H9 (cell line): ENCODE measurements at regions not wholly inside any gene's neighbourhood (a gene's known extent, or its start where the extent isn't known, plus 50 kb on each side); places are given as distances from the start of the nearest gene placed in this dataset.

Experiments used
- DNase-seq: peaks from one replicate; pipeline ENCODE4 v3.0.0-alpha.2; 2017
- H2AFZ ChIP-seq: one replicate; pipeline ENCODE4 v1.6.1; 2013; ENCODE audit warnings: mild to moderate bottlenecking, low read length, control low read depth, moderate library complexity
- H2AK5ac ChIP-seq: 2 replicates; pipeline ENCODE4 v1.6.1; 2013; ENCODE audit warnings: low read length, control low read depth, mixed read lengths; ENCODE audit not compliant: insufficient read length
- H2BK120ac ChIP-seq: one replicate; pipeline ENCODE4 v1.6.1; 2013; ENCODE audit warnings: low read depth, mild to moderate bottlenecking, low read length, control low read depth, inconsistent platforms; ENCODE audit not compliant: poor library complexity, severe bottlenecking
- H2BK12ac ChIP-seq: 2 replicates; pipeline ENCODE4 v1.6.1; 2013; ENCODE audit warnings: low read length, control low read depth, mixed read lengths, low read depth; ENCODE audit not compliant: insufficient read length
- H2BK15ac ChIP-seq: 2 replicates; pipeline ENCODE4 v1.6.1; 2013; ENCODE audit warnings: low read depth, low read length, control low read depth
- H2BK20ac ChIP-seq: one replicate; pipeline ENCODE4 v1.6.1; 2013; ENCODE audit warnings: low read depth, mild to moderate bottlenecking, low read length, control low read depth, inconsistent platforms; ENCODE audit not compliant: poor library complexity, severe bottlenecking
- H2BK5ac ChIP-seq: 2 replicates; pipeline ENCODE4 v1.6.1; 2013; ENCODE audit warnings: low read length, control low read depth, mixed read lengths; ENCODE audit not compliant: insufficient read length
- H3K14ac ChIP-seq: 2 replicates; pipeline ENCODE4 v1.6.1; 2013; ENCODE audit warnings: low read length, control low read depth; ENCODE audit not compliant: insufficient read depth
- H3K18ac ChIP-seq: 2 replicates; pipeline ENCODE4 v1.6.1; 2013; ENCODE audit warnings: low read depth, mild to moderate bottlenecking, mixed read lengths, low read length, control low read depth; ENCODE audit not compliant: insufficient read length
- H3K23ac ChIP-seq: 2 replicates; pipeline ENCODE4 v1.6.1; 2013; ENCODE audit warnings: low read length, control low read depth, mixed read lengths, low read depth; ENCODE audit not compliant: insufficient read length
- H3K23me2 ChIP-seq: 2 replicates; pipeline ENCODE4 v1.6.1; 2013; ENCODE audit warnings: low read depth, mild to moderate bottlenecking, mixed read lengths, low read length, control low read depth; ENCODE audit not compliant: insufficient read length, poor library complexity, severe bottlenecking
- H3K27ac ChIP-seq: 2 replicates; pipeline ENCODE4 v1.5.1; 2013; ENCODE audit warnings: low read length, control low read depth, mixed read lengths, low read depth; ENCODE audit not compliant: insufficient read length
- H3K27me3 ChIP-seq: 2 replicates; pipeline ENCODE4 v1.6.1; 2013; ENCODE audit warnings: low read length, control low read depth, inconsistent platforms; ENCODE audit not compliant: insufficient read depth
- H3K4ac ChIP-seq: 2 replicates; pipeline ENCODE4 v1.6.1; 2013; ENCODE audit warnings: low read depth, mild to moderate bottlenecking, control low read depth, inconsistent platforms, low read length, moderate library complexity
- H3K4me1 ChIP-seq: 2 replicates; pipeline ENCODE4 v1.6.1; 2013; ENCODE audit warnings: low read length, control low read depth, inconsistent platforms; ENCODE audit not compliant: insufficient read depth
- H3K4me2 ChIP-seq: 2 replicates; pipeline ENCODE4 v1.6.1; 2013; ENCODE audit warnings: low read length, control low read depth, mixed read lengths; ENCODE audit not compliant: insufficient read length, insufficient read depth
- H3K56ac ChIP-seq: 2 replicates; pipeline ENCODE4 v1.6.1; 2013; ENCODE audit warnings: low read depth, mild to moderate bottlenecking, mixed read lengths, low read length, control low read depth; ENCODE audit not compliant: insufficient read length
- H3K79me1 ChIP-seq: 2 replicates; pipeline ENCODE4 v1.6.1; 2013; ENCODE audit warnings: low read depth, mild to moderate bottlenecking, moderate library complexity, low read length, control low read depth, inconsistent platforms; ENCODE audit not compliant: insufficient read depth, poor library complexity, severe bottlenecking
- H3K79me2 ChIP-seq: 2 replicates; pipeline ENCODE4 v1.6.1; 2013; ENCODE audit warnings: low read length, control low read depth, inconsistent platforms; ENCODE audit not compliant: insufficient read depth
- H3K9ac ChIP-seq: 2 replicates; pipeline ENCODE4 v1.6.1; 2013; ENCODE audit warnings: low read length, control low read depth, mixed read lengths; ENCODE audit not compliant: insufficient read length; ENCODE audit errors: extremely low read depth
- H3K9me3 ChIP-seq: one replicate; pipeline ENCODE4 v1.6.1; 2013; ENCODE audit warnings: low read depth, low read length, inconsistent platforms; ENCODE audit not compliant: control insufficient read depth
- H3T11ph ChIP-seq: one replicate; pipeline ENCODE4 v1.6.1; 2013; ENCODE audit warnings: mild to moderate bottlenecking, low read length, control low read depth, inconsistent platforms
- H4K20me1 ChIP-seq: one replicate; pipeline ENCODE4 v1.6.1; 2013; ENCODE audit not compliant: control insufficient read depth, insufficient read length, insufficient read depth
- H4K5ac ChIP-seq: 2 replicates; pipeline ENCODE4 v1.6.1; 2013; ENCODE audit warnings: low read depth, mild to moderate bottlenecking, mixed read lengths, low read length, control low read depth; ENCODE audit not compliant: insufficient read length
- H4K8ac ChIP-seq: replicated peaks from 2 replicates; pipeline ENCODE4 v1.6.1; 2013; ENCODE audit warnings: low read length, control low read depth, mixed read lengths, low read depth; ENCODE audit not compliant: insufficient read length
- H4K91ac ChIP-seq: 2 replicates; pipeline ENCODE4 v1.6.1; 2013; ENCODE audit warnings: low read depth, mild to moderate bottlenecking, moderate library complexity, mixed read lengths, low read length, control low read depth; ENCODE audit not compliant: insufficient read length
- H3K27ac Mint-ChIP-seq, 3 experiments: 2 replicates in 2 of 3; 3 replicates in 1 of 3; pipeline ENCODE4 v1.8.0; 2020 to 2021; ENCODE audit warnings: mixed read lengths in 3 of 3, mild to moderate bottlenecking in 1 of 3, moderate library complexity in 1 of 3
- H3K27me3 Mint-ChIP-seq: 2 replicates; pipeline ENCODE4 v1.8.0; 2021; ENCODE audit warnings: low read depth, mild to moderate bottlenecking, moderate library complexity, mixed read lengths
- H3K36me3 Mint-ChIP-seq, 3 experiments: 2 replicates in 2 of 3; 3 replicates in 1 of 3; pipeline ENCODE4 v1.8.0; 2020 to 2021; ENCODE audit warnings: low read depth in 3 of 3, mixed read lengths in 3 of 3; ENCODE audit not compliant: insufficient read depth in 1 of 3
- H3K4me1 Mint-ChIP-seq, 2 experiments: 2 replicates each; pipeline ENCODE4 v1.8.0; 2020; ENCODE audit warnings: mixed read lengths in 2 of 2
- H3K4me3 Mint-ChIP-seq, 2 experiments: 2 replicates in 1 of 2; 3 replicates in 1 of 2; pipeline ENCODE4 v1.8.0; 2020 to 2021; ENCODE audit warnings: mild to moderate bottlenecking in 2 of 2, mixed read lengths in 2 of 2, moderate library complexity in 1 of 2
- H3K9me3 Mint-ChIP-seq, 2 experiments: 2 replicates in 1 of 2; 3 replicates in 1 of 2; pipeline ENCODE4 v1.8.0; 2020; ENCODE audit warnings: mild to moderate bottlenecking in 2 of 2, mixed read lengths in 2 of 2, moderate library complexity in 1 of 2
- CTCF ChIP-seq: fragments of 200-600 bp; sonication (generic); conservative IDR thresholded peaks from 3 replicates; pipeline ENCODE4 v1.8.0; 2021; ENCODE audit warnings: antibody characterized with exemption, mild to moderate bottlenecking
- WGBS: extraction: QIAGEN DNeasy Blood & Tissue Kit; methylation state at CpG from one replicate; pipeline ENCODE4 v1.1.7; 2013; ENCODE audit warnings: missing lambda C conversion rate, low lambda C conversion rate, mixed read lengths; ENCODE audit not compliant: insufficient read length; ENCODE audit errors: extremely low coverage; 5-methylcytosine and 5-hydroxymethylcytosine counted together

GRCh38 chr1:30311749-30312148, 411.6 kb downstream of the MATN1 start:
- Histone ChIP-seq H2BK20ac (no peak overlapping the region), H4K20me1 (no peaks in the 10 kb centered on the region), H2BK12ac (no peak overlapping the region), H2AFZ (no peak overlapping the region), H3K79me1 (no peaks in the 10 kb centered on the region), H3K4ac (no peak overlapping the region), H2BK15ac (no peak overlapping the region), H2AK5ac (no peak overlapping the region), H3K14ac (no peak overlapping the region), H2BK5ac (no peak overlapping the region), H2BK120ac (no peak overlapping the region), H4K8ac (no peak overlapping the region), H4K91ac (no peak overlapping the region), H3K9ac (no peak overlapping the region), H3K27ac (no peak overlapping the region), H3K79me2 (no peaks in the 10 kb centered on the region), H3K23me2 (no peaks in the 10 kb centered on the region), H3K4me2 (no peak overlapping the region), H3K56ac (no peak overlapping the region), H3T11ph (no peak overlapping the region), H4K5ac (no peak overlapping the region), H3K27me3 (no peaks in the 10 kb centered on the region), H3K23ac (no peak overlapping the region), H3K4me1 (no peaks in the 10 kb centered on the region), H3K9me3 (no peaks in the 10 kb centered on the region), H3K18ac (no peak overlapping the region)
- DNase-seq: no peak
- H3K27ac Mint-ChIP-seq: peak overlapping the region in 1 of 3 experiments; percentile 36; a peak in 1 of 7 replicates
- peaks cover 0 to 9% of the 10 kb centered on the region in 2 experiments; a peak in 2 of 4 replicates for H3K4me1 Mint-ChIP-seq
- H3K9me3 Mint-ChIP-seq: peaks cover 2 to 5% of the 10 kb centered on the region in 2 experiments; a peak in 2 of 5 replicates
- H3K4me3 Mint-ChIP-seq: no peak overlapping the region
- peaks cover 0 to 3% (median 0%) of the 10 kb centered on the region in 3 experiments; a peak in 1 of 7 replicates for H3K36me3 Mint-ChIP-seq
- no peak for TF ChIP-seq CTCF
- peaks cover 27% of the 10 kb centered on the region for H3K27me3 Mint-ChIP-seq
- no CpG with 5 or more reads among the region's 1 CpG for WGBS
